Thoracic aorta (tissue), 2 donors: ENCODE measurements at regions not wholly inside any gene's neighbourhood (a gene's known extent, or its start where the extent isn't known, plus 50 kb on each side); places are given as distances from the start of the nearest gene placed in this dataset.

Source experiments
- ATAC-seq: fragments of 150-250 bp; one replicate; pipeline ENCODE4 v1.8.0; 2017; ENCODE audit warnings: low read depth; ENCODE audit not compliant: insufficient number of reproducible peaks, low FRiP score
- DNase-seq: peaks from one replicate; pipeline ENCODE4 v3.0.0-alpha.2; 2020; ENCODE audit warnings: low spot score
- H3K27ac ChIP-seq, 2 donors: fragments of 200-600 bp; sonication (generic); 1 replicate in 1 of 2; 2 replicates in 1 of 2; pipeline ENCODE4 v1.5.1; 2016; ENCODE audit warnings: mild to moderate bottlenecking in 2 of 2, moderate library complexity in 2 of 2
- H3K27me3 ChIP-seq: fragments of 200-600 bp; sonication (generic); replicated peaks from 2 replicates; pipeline ENCODE4 v1.6.0; 2016; ENCODE audit warnings: mild to moderate bottlenecking; ENCODE audit not compliant: insufficient read depth
- H3K36me3 ChIP-seq: fragments of 200-600 bp; sonication (generic); one replicate; pipeline ENCODE4 v1.5.1; 2016
- H3K4me1 ChIP-seq, 2 donors: fragments of 200-600 bp; sonication (generic); 1 replicate in 1 of 2; 2 replicates in 1 of 2; pipeline versions ENCODE4 v1.5.1 to v1.6.0; 2016; ENCODE audit warnings: low read depth in 2 of 2, mild to moderate bottlenecking in 1 of 2; ENCODE audit not compliant: control insufficient read depth in 1 of 2
- H3K4me3 ChIP-seq: fragments of 200-600 bp; sonication (generic); 2 replicates; pipeline ENCODE4 v1.5.1; 2016; ENCODE audit warnings: mild to moderate bottlenecking
- H3K9me3 ChIP-seq: fragments of 200-600 bp; sonication (generic); 2 replicates; pipeline ENCODE4 v1.5.1; 2016
- TF ChIP-seq, protein P1 (sequence below): fragments of 200-600 bp; sonication (generic); IDR thresholded peaks from one replicate; pipeline ENCODE4 v1.5.1; 2019; ENCODE audit warnings: antibody characterized with exemption

DNA sequence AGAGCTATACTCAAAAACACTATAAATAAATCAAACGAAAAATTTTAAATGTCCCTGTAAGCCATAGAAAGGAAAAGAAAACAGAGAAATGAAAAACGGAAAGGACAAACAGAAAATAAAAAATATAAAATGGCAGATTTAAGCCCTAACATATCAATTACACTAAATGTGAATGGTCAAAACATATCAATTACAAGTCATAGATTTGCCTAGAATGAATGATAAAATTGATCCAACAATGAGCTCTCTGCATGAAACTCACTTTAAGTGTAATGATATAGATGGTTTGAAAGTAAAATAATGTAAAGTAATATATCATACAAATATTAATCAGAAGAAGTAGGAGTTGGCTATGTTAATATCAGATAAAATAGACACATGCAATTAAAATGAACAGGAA, 54.2 kb upstream of the TCF4 start:
- no peaks in the 10 kb centered on the region for H3K27me3 ChIP-seq
- no peak overlapping the region for H3K4me3 ChIP-seq
- H3K4me1 ChIP-seq, result no peaks in the 10 kb centered on the region
- TF ChIP-seq, protein P1, sequence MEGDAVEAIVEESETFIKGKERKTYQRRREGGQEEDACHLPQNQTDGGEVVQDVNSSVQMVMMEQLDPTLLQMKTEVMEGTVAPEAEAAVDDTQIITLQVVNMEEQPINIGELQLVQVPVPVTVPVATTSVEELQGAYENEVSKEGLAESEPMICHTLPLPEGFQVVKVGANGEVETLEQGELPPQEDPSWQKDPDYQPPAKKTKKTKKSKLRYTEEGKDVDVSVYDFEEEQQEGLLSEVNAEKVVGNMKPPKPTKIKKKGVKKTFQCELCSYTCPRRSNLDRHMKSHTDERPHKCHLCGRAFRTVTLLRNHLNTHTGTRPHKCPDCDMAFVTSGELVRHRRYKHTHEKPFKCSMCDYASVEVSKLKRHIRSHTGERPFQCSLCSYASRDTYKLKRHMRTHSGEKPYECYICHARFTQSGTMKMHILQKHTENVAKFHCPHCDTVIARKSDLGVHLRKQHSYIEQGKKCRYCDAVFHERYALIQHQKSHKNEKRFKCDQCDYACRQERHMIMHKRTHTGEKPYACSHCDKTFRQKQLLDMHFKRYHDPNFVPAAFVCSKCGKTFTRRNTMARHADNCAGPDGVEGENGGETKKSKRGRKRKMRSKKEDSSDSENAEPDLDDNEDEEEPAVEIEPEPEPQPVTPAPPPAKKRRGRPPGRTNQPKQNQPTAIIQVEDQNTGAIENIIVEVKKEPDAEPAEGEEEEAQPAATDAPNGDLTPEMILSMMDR, result no peak
- H3K36me3 ChIP-seq, result no peaks in the 10 kb centered on the region
- no peak overlapping the region for H3K27ac ChIP-seq
- no peak for ATAC-seq
- no peaks in the 10 kb centered on the region for H3K9me3 ChIP-seq
- DNase-seq, result no peak

DNA sequence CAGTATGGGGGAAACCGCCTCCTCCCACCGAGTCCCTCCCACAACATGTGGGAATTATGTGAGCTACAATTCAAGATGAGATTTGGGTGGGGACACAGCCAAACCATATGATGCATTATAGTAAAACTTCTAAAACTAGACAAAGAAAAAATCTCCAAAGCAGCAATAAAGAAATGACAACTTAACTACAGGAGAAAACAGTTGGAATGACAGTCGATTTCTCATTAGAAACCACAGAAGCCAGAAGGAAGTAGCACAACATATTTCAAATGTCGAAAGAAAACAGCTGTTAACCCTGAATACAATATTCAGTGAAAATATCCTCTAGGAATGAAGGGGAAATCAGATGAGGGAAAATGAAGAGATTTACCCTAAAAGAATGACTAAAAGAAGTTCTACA, 53.5 kb upstream of the TCF4 start:
- H3K27ac ChIP-seq, result no peak overlapping the region
- DNase-seq (no peak), ATAC-seq (no peak)

More for the DNA sequence above, 53.5 kb upstream of the TCF4 start:
- no peaks in the 10 kb centered on the region for H3K4me1 ChIP-seq
- TF ChIP-seq, protein P1, result no peak
- no peaks in the 10 kb centered on the region for H3K36me3 ChIP-seq
- no peaks in the 10 kb centered on the region for H3K27me3 ChIP-seq
- no peak overlapping the region for H3K4me3 ChIP-seq
- no peaks in the 10 kb centered on the region for H3K9me3 ChIP-seq
